ENCODE measurements at regions not wholly inside any gene's neighbourhood (a gene's known extent, or its start where the extent isn't known, plus 50 kb on each side); places are given as distances from the start of the nearest gene placed in this dataset.

DNA sequence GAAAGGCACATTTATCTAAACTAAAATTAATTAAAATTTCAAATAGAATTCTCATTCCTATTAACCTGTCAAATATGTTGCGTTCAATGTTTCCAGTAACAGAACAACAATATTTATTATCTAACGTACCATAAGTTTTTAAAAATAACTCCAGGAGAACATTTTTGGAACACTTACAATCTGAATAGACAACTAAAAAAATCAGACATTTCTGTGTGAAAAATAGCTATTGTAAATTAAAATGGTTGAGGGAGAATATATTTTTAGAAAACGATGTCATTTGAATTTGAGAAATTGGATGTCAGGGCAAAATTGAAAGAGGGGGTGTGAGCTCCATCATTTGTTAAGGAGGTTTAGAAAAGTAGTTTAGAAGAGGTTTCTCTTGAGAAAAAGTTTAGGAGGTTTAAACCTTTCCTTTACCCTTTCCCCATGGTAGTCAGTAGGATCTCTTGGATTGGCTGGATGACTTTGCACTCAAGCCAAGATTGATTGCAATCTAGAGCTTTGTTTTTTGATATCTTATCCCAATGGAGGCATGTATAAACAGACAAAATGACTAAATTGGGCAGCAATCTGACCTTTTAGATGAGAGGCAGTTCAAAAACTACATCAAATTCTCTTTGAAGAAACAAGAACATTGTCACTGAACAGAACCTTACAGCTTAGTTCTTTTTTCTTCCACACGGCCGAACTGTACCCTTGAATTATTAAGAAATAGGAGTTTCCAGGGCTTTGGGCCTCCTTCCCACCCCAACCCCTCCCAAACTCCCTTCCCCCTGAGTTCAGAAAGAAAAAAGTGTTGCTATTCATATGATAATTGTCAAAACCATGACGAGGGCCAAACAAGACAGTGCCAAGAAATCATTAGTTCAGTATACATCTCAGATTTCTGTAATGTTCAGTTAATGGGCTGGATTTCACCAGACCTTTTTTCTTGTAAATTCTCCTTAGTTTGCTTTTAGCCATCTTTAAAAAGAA, 79.7 kb upstream of the CDIN1 start:
- DNase-seq: no peak

GRCh38 chr15:36501063-36501678, 78.3 kb upstream of the CDIN1 start:
- DNase-seq: no peak

DNA sequence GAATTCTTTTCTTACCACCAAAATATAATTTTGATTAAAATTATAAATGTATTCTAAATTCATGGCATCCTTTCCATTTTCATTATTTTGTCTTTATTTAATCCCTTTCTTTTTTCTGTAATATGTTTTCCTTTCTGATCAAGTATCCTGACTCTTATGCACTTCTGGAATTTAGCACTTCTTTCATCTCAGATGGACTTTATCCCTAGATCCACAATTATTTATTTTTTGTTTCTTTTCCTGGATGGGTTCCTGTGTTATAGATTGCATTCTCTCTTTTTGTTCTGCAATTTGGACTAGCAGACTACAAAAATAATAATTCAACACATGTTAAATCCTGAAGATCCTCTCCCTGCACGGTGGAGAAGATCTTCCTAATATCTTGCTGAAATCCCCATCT, 76.9 kb upstream of the CDIN1 start:
- no peak for DNase-seq

DNA sequence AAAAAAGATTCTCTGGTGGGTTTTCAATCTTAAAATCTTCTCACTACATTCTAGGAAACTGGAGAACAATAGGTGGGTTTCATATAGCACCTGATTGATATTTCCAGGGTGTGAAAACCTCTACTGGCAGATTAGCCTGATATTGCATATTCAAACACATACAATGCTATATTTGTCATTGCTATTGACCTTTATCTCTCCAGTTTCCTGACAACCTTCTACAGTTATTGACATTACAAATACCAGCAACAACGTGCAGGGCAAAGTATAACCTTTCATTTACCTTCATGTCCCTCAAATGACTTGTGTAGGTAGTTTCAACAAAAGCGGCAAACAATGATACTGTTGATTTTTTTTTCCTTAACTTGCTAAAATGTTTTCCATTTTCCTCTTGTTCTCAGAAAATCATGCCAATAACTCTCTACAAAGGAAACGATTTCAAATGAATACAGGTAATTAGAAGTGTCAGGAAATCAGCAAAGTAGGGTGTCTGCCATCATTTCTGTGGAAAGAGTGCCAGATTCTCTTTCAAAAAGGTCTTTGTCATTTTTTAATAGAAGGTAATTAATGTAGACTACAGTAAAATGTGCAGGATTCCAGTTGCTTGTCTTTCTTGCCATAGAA, 72.6 kb upstream of the CDIN1 start:
- DNase-seq: no peak

GRCh38 chr15:36507458-36507857, 72.0 kb upstream of the CDIN1 start:
- DNase-seq: no peak

GRCh38 chr15:36511594-36511993, 67.8 kb upstream of the CDIN1 start:
- DNase-seq: no peak

DNA sequence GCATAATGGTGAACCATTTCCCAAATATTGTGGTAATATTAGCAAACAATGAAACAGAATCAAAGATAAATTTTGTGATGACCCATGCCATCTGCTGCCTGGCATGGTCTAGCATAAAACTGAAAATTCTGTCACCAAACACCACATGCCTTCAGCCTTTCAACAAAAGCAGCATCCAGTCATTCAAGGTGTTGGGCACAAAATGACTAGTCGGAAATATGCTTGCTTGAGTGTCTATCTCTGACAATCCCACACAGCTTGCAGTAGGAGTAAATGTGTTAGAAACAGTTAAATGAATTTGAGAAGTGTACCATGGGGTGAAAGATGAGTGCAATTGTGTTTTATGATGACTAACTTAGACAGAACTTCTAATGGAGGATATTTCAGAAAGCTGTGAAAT, 61.7 kb upstream of the CDIN1 start:
- DNase-seq: no peak

DNA sequence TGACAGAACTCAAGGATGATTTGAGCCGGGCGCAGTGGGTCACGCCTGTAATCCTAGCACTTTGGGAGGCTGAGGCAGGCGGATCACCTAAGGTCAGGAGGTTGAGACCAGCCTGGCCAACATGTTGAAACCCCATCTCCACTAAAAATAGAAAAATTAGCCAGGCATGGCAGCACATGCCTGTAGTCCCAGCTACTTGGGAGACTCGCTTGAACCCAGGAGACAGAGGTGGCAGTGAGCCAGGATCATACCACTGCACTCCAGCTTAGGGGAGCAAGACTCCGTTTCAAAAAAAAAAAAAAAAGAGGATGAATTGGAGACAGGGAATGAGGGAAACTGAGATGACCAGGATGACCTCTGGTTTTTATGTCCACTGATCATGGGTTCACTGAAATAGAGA, 60.4 kb upstream of the CDIN1 start:
- DNase-seq: no peak

GRCh38 chr15:36525430-36525829, 54.0 kb upstream of the CDIN1 start:
- no peak for DNase-seq

DNA sequence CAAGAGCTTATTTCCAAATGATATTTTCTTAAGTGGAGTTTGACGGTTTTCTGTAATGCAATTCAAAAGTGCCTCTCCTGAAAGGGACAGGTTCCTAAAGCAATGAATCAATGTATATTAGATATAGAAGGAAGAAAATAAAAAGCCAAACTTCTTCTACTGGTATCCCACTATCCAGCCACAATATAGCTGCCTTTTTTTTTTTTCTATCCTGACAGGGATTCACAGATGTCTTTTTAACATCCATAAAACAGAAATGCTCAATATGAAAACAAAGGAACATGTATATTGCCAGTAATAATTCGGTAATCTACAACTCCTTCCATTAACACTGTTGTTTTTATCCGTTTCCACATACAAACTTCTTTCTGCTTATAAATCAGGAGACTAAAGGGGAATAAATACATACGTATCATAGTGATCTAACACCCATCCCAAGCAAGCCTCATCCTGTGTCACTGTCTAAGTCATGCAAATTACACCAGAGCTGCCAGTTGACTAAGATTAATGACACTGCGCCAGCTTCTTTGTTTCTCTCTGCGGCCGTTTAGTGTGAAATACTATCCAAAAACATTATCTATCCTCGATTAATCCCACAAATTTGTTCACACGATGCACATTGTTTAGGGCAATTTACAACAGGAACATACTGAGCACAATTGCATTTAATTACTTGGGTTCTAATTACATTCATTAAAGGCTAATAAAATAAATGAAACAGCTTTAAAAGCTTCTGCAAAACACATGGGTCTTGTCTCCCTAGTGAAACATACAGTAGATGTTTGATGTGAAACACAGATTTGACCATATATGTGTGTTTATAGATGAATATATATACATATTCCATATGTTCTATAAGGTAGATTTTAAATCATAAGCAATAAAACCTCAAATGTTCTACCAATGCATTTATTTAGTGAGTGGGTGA, 51.9 kb upstream of the CDIN1 start:
- no peak for DNase-seq

- no peak for DNase-seq
Observed at GRCh38 chr15:36529296-36530011, 50.0 kb upstream of the CDIN1 start.
